IPS-NIHi11 (cell line): ENCODE measurements at regions not wholly inside any gene's neighbourhood (a gene's known extent, or its start where the extent isn't known, plus 50 kb on each side); places are given as distances from the start of the nearest gene placed in this dataset.

Source experiments
- DNase-seq: peaks from one replicate; pipeline ENCODE4 v3.0.0; 2012; ENCODE audit warnings: mixed read lengths, low spot score

GRCh38 chr18:60554967-60555366 lies 182.4 kb upstream of the MC4R start:
- DNase-seq: no peak

GRCh38 chr18:60555625-60556024 lies 183.1 kb upstream of the MC4R start:
- DNase-seq: no peak

- no peak for DNase-seq
Observed at GRCh38 chr18:60556326-60556725, 183.8 kb upstream of the MC4R start.

- no peak for DNase-seq
Observed at GRCh38 chr18:60560071-60560470, 187.5 kb upstream of the MC4R start.

GRCh38 chr18:60563082-60563481 lies 190.5 kb upstream of the MC4R start:
- no peak for DNase-seq

- no peak for DNase-seq
Observed at GRCh38 chr18:60568220-60568619, 195.6 kb upstream of the MC4R start.

- DNase-seq: no peak
Observed at GRCh38 chr18:60570172-60570571, 197.6 kb upstream of the MC4R start.

- no peak for DNase-seq
Observed at GRCh38 chr18:60577457-60577856, 204.9 kb upstream of the MC4R start.

- no peak for DNase-seq
Observed at GRCh38 chr18:60585670-60586069, 213.1 kb upstream of the MC4R start.

- DNase-seq: no peak
Observed at GRCh38 chr18:60593249-60593648, 220.7 kb upstream of the MC4R start.

GRCh38 chr18:60596928-60597327 lies 224.4 kb upstream of the MC4R start:
- DNase-seq: no peak

GRCh38 chr18:60599267-60599666 lies 226.7 kb upstream of the MC4R start:
- no peak for DNase-seq

GRCh38 chr18:60599995-60600394 lies 227.4 kb upstream of the MC4R start:
- DNase-seq: no peak

GRCh38 chr18:60601249-60601648 lies 228.7 kb upstream of the MC4R start:
- DNase-seq: no peak

- DNase-seq: no peak
Observed at GRCh38 chr18:60623331-60623730, 250.8 kb upstream of the MC4R start.

GRCh38 chr18:60624207-60624606 lies 251.6 kb upstream of the MC4R start:
- no peak for DNase-seq

- no peak for DNase-seq
Observed at GRCh38 chr18:60639836-60640235, 267.3 kb upstream of the MC4R start.

GRCh38 chr18:60643009-60643408 lies 270.4 kb upstream of the MC4R start:
- no peak for DNase-seq

GRCh38 chr18:60646725-60647124 lies 274.1 kb upstream of the MC4R start:
- DNase-seq: no peak

- no peak for DNase-seq
Observed at GRCh38 chr18:60649107-60649506, 276.5 kb upstream of the MC4R start.

- DNase-seq: no peak
Observed at GRCh38 chr18:60649842-60650536, 277.4 kb upstream of the MC4R start.

GRCh38 chr18:60654298-60654697 lies 281.7 kb upstream of the MC4R start:
- no peak for DNase-seq

GRCh38 chr18:60656553-60656952 lies 284.0 kb upstream of the MC4R start:
- DNase-seq: no peak

- DNase-seq: no peak
Observed at GRCh38 chr18:60662491-60662890, 289.9 kb upstream of the MC4R start.
